ENCODE measurements at regions not wholly inside any gene's neighbourhood (a gene's known extent, or its start where the extent isn't known, plus 50 kb on each side); places are given as distances from the start of the nearest gene placed in this dataset.

DNA sequence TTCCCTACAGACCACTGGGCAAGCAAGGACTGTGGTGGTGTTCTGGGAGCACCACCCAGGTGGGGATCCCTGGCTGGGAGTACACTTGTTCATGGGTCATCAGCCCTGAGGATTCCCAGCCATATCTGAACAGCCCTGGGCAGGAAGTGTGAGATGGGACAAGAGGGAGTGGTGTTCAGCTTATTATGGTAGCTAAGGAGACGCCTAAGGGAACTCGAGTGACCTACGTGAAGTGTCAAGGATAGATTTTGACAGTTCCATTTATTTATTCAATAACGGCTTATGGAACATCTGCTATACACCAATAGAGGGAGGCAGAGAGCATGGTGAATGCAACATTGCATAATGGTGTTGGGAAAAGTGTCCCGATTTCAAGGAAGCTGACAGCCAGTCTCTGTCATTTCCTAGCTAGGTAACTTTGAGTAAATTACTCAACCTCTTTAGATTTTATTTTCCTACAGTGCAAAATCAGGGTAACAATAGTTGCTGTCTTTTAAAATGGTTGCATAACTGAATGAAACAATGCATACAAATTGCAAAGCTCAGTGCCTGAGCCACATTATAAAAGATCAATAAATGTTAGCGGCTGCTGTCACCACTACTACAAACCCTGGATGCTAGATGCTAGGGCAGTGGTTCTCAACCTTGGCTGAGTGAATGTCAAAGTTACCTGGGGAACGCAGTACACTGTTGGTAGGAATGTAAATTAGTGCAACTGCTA, 534.1 kb downstream of the GRIN2A start:
- DNase-seq (ENCODE audit: low read depth in 1 of 2, low spot score in 1 of 2): peak in 1 of 2 experiments; percentile 2
- H3K27ac ChIP-seq (replicated peaks): no peak overlapping the region
- TF ChIP-seq, protein P1, sequence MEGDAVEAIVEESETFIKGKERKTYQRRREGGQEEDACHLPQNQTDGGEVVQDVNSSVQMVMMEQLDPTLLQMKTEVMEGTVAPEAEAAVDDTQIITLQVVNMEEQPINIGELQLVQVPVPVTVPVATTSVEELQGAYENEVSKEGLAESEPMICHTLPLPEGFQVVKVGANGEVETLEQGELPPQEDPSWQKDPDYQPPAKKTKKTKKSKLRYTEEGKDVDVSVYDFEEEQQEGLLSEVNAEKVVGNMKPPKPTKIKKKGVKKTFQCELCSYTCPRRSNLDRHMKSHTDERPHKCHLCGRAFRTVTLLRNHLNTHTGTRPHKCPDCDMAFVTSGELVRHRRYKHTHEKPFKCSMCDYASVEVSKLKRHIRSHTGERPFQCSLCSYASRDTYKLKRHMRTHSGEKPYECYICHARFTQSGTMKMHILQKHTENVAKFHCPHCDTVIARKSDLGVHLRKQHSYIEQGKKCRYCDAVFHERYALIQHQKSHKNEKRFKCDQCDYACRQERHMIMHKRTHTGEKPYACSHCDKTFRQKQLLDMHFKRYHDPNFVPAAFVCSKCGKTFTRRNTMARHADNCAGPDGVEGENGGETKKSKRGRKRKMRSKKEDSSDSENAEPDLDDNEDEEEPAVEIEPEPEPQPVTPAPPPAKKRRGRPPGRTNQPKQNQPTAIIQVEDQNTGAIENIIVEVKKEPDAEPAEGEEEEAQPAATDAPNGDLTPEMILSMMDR (IDR thresholded peaks at IDR 0.05; ENCODE audit: insufficient read depth, low read length): peak; percentile 60
- TF ChIP-seq, protein P2, sequence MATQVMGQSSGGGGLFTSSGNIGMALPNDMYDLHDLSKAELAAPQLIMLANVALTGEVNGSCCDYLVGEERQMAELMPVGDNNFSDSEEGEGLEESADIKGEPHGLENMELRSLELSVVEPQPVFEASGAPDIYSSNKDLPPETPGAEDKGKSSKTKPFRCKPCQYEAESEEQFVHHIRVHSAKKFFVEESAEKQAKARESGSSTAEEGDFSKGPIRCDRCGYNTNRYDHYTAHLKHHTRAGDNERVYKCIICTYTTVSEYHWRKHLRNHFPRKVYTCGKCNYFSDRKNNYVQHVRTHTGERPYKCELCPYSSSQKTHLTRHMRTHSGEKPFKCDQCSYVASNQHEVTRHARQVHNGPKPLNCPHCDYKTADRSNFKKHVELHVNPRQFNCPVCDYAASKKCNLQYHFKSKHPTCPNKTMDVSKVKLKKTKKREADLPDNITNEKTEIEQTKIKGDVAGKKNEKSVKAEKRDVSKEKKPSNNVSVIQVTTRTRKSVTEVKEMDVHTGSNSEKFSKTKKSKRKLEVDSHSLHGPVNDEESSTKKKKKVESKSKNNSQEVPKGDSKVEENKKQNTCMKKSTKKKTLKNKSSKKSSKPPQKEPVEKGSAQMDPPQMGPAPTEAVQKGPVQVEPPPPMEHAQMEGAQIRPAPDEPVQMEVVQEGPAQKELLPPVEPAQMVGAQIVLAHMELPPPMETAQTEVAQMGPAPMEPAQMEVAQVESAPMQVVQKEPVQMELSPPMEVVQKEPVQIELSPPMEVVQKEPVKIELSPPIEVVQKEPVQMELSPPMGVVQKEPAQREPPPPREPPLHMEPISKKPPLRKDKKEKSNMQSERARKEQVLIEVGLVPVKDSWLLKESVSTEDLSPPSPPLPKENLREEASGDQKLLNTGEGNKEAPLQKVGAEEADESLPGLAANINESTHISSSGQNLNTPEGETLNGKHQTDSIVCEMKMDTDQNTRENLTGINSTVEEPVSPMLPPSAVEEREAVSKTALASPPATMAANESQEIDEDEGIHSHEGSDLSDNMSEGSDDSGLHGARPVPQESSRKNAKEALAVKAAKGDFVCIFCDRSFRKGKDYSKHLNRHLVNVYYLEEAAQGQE (IDR thresholded peaks at IDR 0.05; ENCODE audit: insufficient replicate concordance, low read depth): no peak
- no peaks in the 10 kb centered on the region for H3K27me3 ChIP-seq (ENCODE audit: insufficient read depth, poor library complexity, severe bottlenecking)
- no peak overlapping the region for H3K4me3 ChIP-seq (replicated peaks; ENCODE audit: insufficient read depth, low read length)

DNA sequence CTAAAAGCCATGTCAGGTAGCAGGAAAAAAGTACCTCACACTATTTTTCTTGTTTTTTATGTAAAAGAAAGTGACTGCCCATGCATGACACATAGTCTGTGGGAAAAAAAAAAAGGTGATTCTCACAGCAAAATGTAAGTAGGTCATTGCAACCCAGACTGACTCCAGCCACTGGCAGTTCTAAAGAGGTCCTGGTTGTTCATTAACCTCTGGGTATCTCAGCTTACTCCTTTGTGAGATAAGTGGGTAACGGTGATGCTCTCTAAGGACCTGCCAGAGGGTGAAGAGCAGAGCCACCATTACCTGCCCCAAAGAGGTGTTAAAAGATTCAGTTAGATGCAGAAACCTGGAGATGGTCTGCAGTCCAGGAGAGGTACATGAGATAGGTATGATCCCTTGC, 531.9 kb downstream of the GRIN2A start:
- TF ChIP-seq SPI1 (IDR thresholded peaks at IDR 0.05; ENCODE audit: borderline replicate concordance, low read depth) (no peak), GABPA (IDR thresholded peaks at IDR 0.05; ENCODE audit: low read depth) (no peak), POLR2AphosphoS5 (IDR thresholded peaks at IDR 0.05; ENCODE audit: low read depth) (no peak)
- TF ChIP-seq, protein P1 (IDR thresholded peaks at IDR 0.05; ENCODE audit: insufficient read depth, low read length): no peak
- TF ChIP-seq, protein P2 (IDR thresholded peaks at IDR 0.05; ENCODE audit: insufficient replicate concordance, low read depth): no peak
- Histone ChIP-seq H3K27me3 (ENCODE audit: insufficient read depth, poor library complexity, severe bottlenecking) (no peaks in the 10 kb centered on the region), H3K4me3 (replicated peaks; ENCODE audit: insufficient read depth, low read length) (no peak overlapping the region), H3K27ac (replicated peaks) (no peak overlapping the region)
- DNase-seq (ENCODE audit: low read depth in 1 of 2, low spot score in 1 of 2): no peak

DNA sequence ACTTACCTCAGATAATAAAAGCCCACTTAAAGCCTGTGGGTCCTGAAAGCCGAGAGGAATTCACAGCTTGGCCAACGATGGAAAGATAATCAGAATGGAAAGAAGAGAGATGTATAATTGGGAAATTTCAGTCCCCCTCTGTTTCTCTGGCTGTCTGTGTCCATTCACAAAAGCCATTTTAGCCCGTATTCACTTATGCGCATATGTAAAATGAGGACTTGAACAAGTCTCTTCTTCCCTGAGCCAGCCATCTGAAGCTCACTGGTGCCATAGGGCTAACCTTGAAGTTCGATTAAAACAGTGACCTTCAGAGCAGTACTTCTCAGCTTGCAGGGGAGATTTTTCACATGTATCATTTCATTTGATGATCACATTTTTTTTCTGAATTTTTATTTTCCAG, 527.2 kb downstream of the GRIN2A start:
- Histone ChIP-seq H3K27me3 (ENCODE audit: insufficient read depth, poor library complexity, severe bottlenecking) (no peaks in the 10 kb centered on the region), H3K4me3 (replicated peaks; ENCODE audit: insufficient read depth, low read length) (no peak overlapping the region), H3K27ac (replicated peaks) (no peak overlapping the region)
- DNase-seq (ENCODE audit: low read depth in 1 of 2, low spot score in 1 of 2): no peak
- TF ChIP-seq GABPA (IDR thresholded peaks at IDR 0.05; ENCODE audit: low read depth) (no peak), POLR2AphosphoS5 (IDR thresholded peaks at IDR 0.05; ENCODE audit: low read depth) (no peak), SPI1 (IDR thresholded peaks at IDR 0.05; ENCODE audit: borderline replicate concordance, low read depth) (no peak)
- TF ChIP-seq, protein P1 (IDR thresholded peaks at IDR 0.05; ENCODE audit: insufficient read depth, low read length): no peak
- TF ChIP-seq, protein P2 (IDR thresholded peaks at IDR 0.05; ENCODE audit: insufficient replicate concordance, low read depth): no peak
